ENCODE measurements at regions not wholly inside any gene's neighbourhood (a gene's known extent, or its start where the extent isn't known, plus 50 kb on each side); places are given as distances from the start of the nearest gene placed in this dataset.
"Not testable (repeated sequence)": the region's sequence is repeated elsewhere in the genome, so short reads cannot be mapped to it uniquely, and the experiment has no call there.

DNA sequence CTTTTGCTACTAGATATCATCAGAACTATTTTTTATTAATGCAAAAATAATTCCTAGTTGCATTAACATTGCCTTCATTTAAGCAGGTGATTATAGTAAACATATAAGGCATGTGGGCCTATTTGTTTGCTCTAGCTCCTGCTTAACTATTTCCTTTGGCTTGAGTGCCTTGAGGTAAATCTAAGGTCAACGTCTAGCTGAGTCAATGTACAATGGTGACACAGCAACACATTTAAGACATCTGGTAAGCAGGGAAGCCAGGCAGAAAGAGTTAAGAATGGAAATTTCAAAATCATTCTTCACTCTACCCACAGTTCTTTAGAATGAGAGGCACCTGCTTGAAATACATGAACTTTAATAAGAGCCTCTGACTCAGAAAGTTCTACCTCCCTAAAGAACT, 111.9 kb upstream of the FST start:
- DNase-seq (ENCODE audit: low spot score): no peak

DNA sequence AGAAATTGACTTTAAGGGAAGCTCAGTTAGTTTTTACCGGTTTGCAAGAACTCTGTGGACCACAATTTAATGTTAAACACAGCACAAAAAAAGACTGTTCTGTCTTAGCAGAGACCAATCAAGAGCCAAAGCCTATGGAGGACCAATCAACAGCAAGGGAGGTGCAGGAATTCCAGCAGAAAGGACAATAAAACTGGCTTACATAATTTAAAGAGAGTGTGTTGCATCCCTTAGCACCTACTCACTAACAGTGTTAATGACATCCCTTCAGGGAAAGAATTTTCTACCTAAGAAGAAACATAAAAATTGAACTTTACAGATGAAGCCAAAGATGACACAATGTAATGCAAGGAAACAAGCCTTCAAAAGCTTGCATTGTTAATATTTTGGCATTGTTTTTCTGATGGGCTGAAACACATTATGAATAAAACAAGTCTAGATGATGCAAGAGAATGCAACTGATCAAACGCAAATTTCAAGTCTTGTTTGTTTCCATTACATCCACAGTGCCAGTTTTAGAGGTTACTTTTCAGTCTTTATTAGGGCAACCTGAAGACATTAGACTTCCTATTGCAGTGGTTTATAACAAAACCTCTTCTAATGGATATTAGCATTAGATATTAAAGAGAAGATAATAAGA, 111.3 kb upstream of the FST start:
- no peak for DNase-seq (ENCODE audit: low spot score)

DNA sequence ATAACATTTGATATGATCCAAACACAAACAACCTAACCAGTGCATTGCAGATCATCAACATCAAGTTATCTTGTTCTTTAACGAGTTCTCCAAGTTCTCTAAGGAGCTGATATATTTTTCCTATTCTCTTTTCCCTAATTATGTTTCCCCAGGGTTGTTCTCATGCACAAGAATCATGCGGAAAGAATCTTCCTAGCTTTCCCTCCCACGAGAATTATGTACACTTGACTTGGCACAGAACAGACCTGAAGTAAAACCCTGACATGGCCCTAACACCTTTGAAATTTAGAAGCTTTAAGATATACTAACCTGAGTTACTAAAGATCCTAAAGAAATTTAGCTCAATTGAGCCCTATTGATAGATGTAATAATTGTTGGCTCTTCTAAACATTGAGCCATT, 110.7 kb upstream of the FST start:
- no peak for DNase-seq (ENCODE audit: low spot score)

DNA sequence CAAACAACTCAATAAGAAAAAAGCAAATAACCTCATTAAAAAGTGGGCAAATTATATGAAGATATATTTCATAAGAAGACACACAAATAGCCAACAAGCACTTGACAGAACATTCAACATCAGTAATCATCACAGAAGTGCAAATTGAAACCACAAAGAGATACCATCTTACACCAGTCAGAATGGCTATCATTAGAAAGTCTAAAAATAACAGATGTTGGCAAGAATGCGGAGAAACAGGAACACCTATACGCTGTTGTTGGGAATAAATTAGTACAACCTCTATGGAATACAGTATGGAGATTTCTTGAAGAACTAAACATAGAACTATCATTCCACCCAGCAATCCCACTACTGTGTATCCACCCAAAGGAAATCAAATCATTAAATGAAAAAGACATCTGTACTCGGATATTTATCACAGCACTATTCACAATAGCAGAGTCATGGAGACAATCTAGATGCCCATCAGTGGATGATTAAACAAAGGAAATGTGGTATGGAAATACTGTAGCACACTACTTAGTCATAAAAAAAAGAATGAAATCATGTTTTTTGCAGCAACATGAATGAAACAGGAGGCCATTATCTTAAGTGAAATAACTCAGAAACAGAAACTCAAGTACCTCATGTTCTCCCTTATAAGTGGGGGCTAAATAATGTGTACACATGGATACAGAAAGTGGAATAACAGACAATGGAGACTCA, 106.8 kb upstream of the FST start:
- DNase-seq (ENCODE audit: low spot score): no peak

DNA sequence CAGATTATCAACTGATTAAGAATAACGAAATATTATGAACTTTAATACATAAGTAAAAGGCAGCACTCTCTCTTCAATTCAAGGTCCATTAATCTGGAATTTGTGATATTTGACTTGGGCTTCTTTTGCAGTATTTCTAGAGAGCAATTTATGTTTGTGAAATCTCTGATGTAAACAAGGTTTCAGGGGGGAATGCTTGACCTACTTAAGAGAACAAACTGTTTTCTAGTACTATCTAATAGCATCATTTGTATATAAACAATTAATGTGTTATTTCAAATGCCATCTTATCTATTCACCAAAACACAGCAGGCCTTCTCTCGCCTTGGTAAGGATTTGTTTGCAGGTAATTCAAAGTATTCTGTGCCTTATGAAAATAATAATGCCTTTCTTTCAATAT, 103.6 kb upstream of the FST start:
- no peak for DNase-seq (ENCODE audit: low spot score)

DNA sequence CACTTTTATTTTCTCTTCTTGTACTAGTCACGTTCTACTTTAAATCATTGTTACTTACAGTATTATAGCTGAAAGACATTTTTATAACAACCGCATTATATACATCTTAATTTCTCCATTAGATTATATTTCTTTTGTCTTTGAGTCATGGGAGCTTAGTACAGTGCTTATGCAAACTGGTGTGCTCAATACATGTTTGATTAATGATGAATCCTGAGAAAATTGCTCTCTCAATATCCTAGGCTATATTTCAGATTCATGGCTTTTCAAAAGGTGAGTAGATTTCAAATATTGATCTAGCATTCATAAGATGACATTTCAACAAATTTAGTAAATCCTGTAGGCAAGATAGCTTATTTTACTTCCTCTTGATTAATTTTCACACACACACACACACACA, 102.2 kb upstream of the FST start:
- no peak for DNase-seq (ENCODE audit: low spot score)

DNA sequence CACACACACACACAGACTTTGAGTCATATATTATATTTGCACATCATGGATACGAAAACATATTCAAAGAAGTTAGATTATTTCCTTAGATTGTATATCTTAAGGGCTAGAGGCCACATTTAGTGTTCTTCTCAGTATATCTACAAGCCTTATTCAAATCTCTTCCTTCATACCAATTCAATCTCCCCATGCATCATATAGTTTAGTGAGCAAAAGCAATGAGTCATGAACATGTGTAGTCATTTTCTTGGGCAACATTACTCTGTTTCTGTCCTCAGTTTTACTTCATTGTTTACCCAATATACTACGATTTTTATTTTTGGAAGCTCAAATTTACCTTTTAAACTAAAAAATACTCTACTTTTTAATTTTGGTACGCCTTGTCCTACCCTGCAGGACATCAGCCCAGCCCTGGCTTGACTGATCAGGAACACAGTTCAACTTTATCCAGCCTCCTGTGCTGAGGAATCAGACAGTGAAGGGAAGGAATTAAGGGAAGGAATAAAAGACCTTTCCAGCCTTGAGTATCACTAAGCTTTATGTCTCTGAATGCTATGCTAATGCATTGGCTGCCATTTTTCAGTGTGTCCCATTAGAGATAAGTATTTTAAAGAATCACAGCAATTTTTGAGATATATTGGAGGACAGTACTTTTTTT, 101.7 kb upstream of the FST start:
- DNase-seq (ENCODE audit: low spot score): no peak

DNA sequence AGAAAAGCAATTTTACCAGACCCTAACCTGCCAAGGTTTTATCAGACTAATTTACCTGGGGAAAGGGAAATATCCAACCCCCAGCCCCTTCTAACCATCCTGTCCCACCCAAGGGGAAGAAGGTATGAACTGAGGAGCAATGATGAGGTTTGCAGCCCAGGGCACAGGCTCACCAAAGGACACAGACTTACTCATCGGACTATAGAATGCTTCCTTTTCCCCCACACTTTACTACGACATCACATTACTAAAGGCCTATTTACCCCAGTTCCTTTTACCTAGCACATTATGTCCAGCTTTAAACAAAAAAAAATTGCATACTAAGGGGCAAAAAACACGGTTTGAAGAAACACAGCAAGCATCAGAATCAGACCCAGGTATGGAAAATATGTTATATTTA, 94.1 kb upstream of the FST start:
- no peak for DNase-seq (ENCODE audit: low spot score)

DNA sequence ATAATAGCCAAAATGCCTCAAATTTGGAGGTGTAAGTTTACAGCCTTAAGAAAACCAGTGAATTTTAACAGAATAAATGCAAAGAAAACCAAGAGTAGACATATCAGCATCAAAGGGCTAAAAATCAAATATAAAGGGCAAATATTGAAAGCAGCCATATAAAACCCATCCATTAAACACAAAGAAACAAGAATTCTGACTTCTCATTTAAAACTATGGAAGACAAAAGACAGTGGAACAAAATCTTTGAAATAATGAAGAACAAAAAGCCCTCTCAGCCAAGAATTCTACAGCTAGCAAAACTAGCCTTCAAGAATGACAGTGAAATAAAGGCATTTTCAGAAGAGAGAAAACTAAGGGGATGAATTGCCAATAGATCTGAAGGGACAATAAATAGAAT, 91.3 kb upstream of the FST start:
- no peak for DNase-seq (ENCODE audit: low spot score)

DNA sequence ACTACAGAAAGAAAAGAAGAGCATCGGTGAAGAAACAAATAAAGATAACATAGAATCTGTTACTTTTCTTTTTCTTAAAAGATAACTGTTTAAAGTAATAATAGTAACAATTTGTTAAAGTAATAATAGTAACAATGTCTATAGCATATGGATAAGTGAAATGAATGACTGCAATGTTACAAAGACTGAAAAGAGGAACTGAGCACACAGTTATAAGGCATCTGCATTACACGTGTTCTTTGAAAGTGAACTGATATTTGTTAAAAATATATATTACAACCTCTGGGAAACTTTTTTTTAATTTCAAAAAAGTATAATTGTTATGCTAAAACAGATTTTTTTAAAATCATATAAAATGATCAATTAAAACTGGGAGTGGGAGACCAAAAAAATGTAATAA, 88.4 kb upstream of the FST start:
- DNase-seq (ENCODE audit: low spot score): no peak

DNA sequence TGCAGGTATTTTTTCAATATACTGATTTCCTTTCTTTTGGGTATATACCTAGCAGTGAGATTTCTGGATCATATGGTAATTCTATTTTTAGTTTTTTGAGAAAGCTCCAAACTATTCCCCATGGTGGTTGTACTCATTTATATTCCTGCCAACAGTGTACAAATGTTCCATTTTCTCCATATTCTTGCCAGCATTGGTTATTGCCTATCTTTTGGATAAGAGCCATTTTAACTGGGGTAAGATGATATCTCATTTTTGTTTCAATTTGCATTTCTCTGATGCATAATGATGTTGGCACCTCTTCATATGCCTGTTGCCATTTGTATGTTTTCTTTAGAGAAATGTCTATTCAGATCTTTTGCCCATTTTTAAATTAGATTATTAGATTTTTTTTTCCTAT, 85.6 kb upstream of the FST start:
- DNase-seq (ENCODE audit: low spot score): no peak

DNA sequence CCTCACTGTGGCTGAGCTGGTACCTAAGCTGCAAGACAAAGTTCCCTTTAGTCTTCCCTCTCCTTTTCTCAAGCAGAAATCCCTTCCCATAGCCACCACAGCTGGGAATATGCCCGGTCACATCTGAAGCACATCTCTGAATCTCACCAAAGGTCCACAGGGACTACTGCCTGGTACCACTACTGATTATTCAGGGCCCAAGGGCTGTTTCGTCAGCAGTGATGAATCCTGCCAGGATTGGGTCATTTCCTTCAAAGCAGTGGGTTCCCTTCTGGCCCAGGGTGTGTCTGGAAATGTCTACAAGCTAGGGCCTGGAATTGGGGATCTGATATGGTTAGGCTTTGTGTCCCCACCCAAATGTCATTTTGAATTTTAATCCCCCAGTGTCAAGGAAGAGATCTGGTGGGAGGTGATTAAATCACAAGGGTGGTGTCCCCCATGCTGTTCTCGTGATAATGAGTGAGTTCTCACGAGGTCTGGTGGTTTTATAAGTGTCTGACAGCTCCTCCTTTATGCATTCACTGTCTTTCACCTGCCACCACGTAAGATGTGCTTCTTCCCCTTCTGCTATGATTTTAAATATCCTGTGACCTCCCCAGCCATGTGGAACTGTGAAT, 83.2 kb upstream of the FST start:
- DNase-seq (ENCODE audit: low spot score): no peak

DNA sequence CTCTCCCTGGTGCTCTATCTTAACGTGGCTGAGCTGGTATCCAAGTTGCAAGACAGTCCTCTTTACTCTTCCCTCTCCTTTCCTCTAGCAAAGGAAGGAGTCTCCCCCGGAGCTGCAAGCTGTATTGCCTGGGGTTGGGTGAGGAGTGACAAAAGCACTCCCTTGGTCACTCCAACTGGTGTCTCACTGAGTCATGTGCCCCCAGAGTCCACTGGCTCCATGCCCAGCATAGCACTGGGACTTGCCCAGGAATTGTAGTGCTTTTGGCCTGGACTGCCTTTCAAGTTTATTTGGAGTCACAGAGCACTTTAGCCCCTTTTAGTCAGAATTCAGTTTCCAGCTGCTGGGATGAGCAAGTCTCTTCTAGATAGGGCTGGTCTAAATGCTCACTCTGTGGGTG, 82.6 kb upstream of the FST start:
- no peak for DNase-seq (ENCODE audit: low spot score)

DNA sequence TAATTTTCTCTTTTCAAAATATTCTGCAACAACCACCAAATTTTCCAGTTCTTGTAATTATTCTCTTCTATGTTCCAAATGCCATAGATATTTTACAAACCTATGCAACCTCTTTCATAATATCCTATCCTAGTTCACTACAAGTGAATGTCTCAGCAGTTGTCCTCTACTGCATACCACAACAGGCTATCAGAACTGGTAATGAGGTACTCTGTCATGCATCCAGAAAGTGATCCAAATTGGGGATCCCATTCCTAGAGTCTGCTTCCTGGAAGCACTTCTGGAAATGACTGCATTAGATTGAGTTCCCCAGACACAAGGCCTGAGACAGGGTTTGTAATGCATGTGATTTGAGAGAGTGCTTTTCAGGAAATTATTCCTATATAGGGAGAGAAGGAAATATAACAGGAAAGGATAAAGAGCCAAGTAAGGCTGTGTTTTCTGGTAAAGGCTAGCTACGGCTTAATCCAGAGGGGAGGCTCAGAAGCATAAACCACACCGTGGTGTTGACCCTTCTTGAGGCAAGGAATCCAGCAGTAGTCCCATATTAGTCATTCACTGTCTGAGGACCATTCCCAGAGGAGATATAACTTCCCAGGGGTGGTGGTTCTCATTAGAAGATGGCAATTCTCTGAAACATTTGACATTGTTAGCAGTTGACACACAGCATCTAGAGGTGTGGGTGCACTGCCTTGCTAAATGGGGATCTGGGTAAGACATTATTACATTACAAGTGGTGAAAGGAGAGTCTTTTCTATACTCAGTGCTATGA, 80.3 kb upstream of the FST start:
- no peak for DNase-seq (ENCODE audit: low spot score)

DNA sequence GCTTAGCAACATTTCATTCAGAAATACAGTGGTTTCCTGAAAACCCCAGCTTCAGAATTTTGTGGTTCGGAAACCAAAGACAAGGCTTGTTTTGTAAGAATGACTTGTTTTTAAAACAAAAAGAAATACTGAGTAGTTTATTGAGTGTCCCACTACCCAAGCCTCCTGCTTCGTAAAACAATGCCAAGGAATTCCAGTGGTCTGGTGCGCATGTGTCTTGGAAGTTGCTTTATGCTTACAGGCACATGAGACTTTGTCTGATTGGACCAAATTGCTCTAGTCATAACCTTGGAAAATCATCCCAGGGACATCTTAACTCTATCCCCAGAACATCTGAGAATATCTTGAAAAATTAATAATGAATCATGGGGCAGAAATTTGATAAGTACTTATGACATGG, 77.1 kb upstream of the FST start:
- DNase-seq (ENCODE audit: low spot score): no peak

DNA sequence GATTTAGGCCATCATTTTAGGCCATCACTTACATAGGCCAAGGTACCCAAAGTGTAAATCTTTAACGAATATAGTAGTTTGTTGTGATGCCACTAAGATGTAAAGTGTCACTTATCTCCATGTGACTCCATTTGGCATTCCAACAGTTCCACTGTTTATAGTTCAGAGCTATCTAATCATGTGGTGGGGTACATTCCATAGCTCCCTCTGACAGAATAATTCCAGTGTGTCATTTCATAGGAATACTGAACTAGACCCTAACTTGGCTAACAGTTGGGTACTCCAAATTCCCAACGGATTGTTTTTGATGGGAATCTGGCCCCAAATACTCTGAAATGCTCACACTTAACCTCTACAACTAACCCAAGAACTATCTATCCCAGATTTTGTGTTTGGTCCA, 76.7 kb upstream of the FST start:
- no peak for DNase-seq (ENCODE audit: low spot score)

DNA sequence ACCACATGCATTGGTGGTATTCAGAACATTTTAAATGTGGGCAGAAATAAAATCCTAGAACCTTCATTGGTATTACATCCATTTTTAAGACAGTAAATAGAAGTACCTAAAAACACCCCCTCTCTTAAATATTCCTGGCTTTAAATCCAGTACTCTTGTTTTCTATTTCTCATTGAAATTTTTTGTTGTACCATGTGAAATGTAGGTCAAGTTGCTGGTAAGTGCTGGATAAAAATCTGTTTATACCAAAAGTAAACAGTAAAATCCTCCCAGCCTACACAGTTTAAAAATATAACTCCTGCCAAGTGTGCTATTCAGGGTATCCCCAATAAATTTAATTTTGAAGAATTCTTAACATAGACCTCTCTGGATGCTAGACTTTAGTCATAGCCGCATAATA, 75.0 kb upstream of the FST start:
- DNase-seq (ENCODE audit: low spot score): no peak

DNA sequence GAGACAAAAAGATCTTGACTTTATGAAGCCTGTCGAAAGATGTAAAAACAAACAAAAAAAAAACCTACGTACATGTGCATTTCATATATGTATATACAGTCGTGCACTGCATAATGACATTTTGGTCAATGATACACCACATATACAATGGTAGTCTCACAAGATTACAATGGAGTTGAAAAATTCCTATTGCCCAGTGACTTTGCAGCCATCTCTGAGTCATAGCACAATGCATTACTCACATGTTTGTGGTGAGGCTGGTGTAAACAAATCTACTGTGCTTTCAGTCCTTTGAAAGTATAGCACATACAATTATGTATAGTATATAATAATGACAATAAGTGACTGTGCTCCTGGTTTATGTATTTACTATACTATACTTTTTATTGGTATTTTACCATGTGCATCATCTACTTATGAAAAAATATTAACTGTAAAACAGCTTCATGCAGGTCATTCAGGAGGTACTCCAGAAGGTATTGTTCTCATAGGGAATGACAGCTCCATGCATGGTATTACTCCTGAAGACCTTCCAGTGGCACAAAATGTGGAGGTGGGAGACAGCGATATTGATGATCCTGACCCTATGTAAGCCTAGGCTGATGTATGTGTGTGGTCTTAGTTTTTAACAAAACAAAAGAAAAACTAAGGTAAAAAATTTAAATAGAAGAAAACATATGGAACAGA, 73.7 kb upstream of the FST start:
- no peak for DNase-seq (ENCODE audit: low spot score)

DNA sequence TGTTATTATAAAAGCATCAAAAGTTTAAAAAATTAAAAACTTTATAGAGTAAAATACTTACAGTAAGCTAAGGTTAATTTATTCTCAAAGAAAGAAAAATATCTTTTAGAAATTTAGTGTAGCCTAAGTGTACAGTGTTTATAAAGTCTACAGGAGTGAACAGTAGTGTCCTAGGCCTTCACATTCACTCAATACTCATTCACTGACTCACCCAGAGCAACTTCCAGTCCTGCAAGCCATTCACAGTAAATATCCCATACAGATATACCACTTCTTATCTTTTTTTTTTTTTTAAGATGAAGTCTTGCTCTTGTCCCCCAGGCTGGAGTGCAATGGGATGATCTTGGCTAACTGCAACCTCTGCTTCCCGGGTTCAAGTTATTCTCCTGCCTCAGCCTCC, 73.1 kb upstream of the FST start:
- no peak for DNase-seq (ENCODE audit: low spot score)

DNA sequence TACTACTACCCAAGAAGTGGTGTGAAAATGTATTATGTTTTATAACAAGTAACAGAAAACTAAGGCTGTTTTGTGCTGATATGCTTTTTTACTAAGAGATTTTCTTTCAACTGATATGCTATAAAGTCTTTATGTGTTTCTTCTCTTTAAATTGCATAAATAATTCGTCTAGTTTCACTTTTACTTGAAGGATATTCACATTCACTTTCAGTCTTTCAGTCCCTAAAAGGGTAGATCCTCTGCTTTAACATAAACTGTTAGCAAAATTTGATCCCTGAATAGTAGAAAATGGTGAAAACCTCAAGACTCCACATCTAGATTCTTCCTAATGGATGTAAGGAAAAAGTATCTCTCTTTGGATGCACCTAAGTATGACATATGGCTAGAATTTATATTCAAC, 69.0 kb upstream of the FST start:
- no peak for DNase-seq (ENCODE audit: low spot score)

DNA sequence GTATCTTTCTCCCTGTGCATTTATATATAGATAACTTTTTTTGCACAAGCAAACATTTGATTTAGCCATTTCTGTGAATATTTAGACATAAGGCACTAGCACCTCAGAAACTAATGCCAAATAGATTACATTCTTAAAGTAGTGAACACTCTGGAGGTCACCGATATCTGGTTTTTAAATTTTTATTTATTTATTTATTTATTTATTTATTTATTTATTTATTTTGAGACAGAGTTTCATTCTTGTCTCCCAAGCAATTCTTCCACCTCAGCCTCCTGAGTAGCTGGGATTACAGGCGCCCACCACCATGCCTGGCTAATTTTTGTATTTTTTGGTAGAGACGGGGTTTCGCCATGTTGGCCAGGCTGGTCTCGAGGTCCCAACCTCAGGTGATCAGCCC, 67.9 kb upstream of the FST start:
- not testable (repeated sequence) for DNase-seq (ENCODE audit: low spot score)

DNA sequence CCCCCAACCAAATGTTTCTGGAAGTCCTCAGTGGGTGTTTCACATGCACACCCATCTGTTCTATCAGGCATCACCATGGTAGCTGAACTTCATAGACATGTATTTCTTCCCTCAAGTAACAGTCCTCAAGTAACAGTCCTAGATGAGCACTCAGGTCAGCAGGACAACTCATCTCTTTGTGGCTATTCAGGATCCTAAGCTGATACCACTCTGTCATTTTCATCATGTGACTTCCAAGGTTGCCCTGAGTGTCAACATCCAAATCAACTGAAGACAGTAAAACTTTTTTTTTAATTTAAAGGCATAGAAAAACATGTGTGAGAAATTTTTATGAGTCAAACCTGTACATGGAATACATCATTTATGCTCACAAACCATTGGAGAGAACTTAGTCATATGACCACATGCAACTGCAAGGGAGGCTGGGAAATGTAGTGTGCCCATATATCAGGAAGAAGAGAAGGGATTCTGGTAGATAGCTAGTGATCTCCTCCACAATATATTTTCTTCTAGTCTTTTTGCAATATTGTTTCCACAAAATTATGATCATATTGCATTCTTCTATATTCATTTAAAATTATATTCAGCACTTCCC, 64.2 kb upstream of the FST start:
- no peak for DNase-seq (ENCODE audit: low spot score)

All from COLO829 (cell line).